ENCODE measurements at regions not wholly inside any gene's neighbourhood (a gene's known extent, or its start where the extent isn't known, plus 50 kb on each side); places are given as distances from the start of the nearest gene placed in this dataset.

DNA sequence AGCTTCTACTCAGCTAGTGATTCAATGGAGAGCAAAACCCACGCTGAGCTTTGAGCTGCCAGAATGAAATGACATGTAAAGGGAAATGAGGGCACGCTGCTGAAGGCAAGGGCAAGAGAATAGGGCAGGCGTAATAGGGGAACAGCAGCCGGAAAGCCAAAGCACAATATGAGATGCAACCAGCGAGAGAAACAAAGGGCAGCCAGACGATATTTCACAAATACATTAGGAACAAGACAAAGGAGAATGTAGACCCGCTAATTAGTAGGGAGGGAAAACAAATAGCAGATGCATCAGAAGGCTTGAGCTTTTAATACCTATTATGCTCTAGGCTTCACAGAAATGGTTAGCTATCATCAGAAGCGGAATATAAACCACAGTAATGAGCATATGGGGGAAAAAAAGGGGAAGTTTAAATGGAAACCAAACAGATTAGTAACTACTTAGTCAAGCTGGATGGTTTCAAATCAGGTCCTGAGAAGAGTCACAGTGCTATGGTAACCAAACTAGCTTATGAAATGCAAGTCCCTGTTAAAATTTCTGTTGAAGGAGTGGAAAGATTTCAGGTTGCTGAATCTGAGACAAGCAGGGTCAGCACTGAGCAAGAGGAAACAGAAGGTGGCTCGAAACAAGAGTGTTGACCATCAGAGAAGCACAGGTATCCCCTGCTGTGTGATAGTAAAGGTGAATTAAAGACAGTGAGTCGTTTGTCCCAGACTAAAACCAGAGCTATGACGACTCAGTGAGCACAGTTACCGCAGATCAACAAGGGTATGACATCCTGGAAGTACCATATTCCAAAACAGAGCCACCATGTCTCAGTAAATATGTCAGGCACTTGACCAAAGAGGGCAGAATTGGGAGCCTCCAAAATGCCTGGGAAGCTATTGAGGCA, 496.9 kb upstream of the CELF2 start:
- H3K4me3 Mint-ChIP-seq (ENCODE audit: low read depth) = no peak overlapping the region
- no peak overlapping the region for H3K27ac Mint-ChIP-seq
- H3K36me3 Mint-ChIP-seq (ENCODE audit: insufficient read depth) = no peaks in the 10 kb centered on the region
- H3K27me3 Mint-ChIP-seq = peaks cover 7% of the 10 kb centered on the region
- no peak for DNase-seq (ENCODE audit: low spot score, unreplicated experiment)
- TF ChIP-seq CTCF (IDR thresholded peaks at IDR 0.05; ENCODE audit: unreplicated experiment) = no peak
- H3K9me3 Mint-ChIP-seq (ENCODE audit: low read depth) = no peaks in the 10 kb centered on the region
- no peaks in the 10 kb centered on the region for H3K4me1 Mint-ChIP-seq (ENCODE audit: low read depth)

- Mint-ChIP-seq H3K9me3 (ENCODE audit: low read depth) (no peaks in the 10 kb centered on the region), H3K4me3 (ENCODE audit: low read depth) (no peak overlapping the region), H3K36me3 (ENCODE audit: insufficient read depth) (no peaks in the 10 kb centered on the region), H3K27me3 (peaks cover 4% of the 10 kb centered on the region), H3K27ac (no peak overlapping the region), H3K4me1 (ENCODE audit: low read depth) (no peaks in the 10 kb centered on the region)
- no peak for TF ChIP-seq CTCF (IDR thresholded peaks at IDR 0.05; ENCODE audit: unreplicated experiment)
- DNase-seq (ENCODE audit: low spot score, unreplicated experiment) = no peak
Measured at GRCh38 chr10:10526846-10527245, 490.8 kb upstream of the CELF2 start.

- Mint-ChIP-seq H3K27ac (no peak overlapping the region), H3K36me3 (ENCODE audit: insufficient read depth) (no peaks in the 10 kb centered on the region), H3K9me3 (ENCODE audit: low read depth) (no peaks in the 10 kb centered on the region), H3K4me1 (ENCODE audit: low read depth) (no peaks in the 10 kb centered on the region), H3K27me3 (peaks cover 4% of the 10 kb centered on the region), H3K4me3 (ENCODE audit: low read depth) (no peak overlapping the region)
- TF ChIP-seq CTCF (IDR thresholded peaks at IDR 0.05; ENCODE audit: unreplicated experiment) = no peak
- no peak for DNase-seq (ENCODE audit: low spot score, unreplicated experiment)
Measured at GRCh38 chr10:10527861-10528562, 489.7 kb upstream of the CELF2 start.

DNA sequence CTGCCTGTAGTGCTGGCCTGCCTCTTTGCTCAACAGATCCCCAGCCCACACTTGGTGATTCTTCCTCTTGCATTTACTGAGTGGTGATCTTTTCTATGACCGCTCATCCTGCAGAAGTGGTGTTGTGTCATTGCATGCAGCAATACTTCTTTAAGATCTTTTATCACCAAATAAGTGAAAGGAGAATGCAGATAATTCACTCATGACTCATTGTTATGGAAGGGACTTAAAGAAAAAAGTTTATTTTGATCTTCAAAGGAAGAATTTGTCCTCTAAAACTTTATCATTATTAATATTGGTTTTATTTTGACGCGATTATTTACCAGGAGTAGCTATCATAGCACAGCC, 489.1 kb upstream of the CELF2 start:
- TF ChIP-seq CTCF (IDR thresholded peaks at IDR 0.05; ENCODE audit: unreplicated experiment) = no peak
- no peak for DNase-seq (ENCODE audit: low spot score, unreplicated experiment)

GRCh38 chr10:10530313-10530712, 487.4 kb upstream of the CELF2 start:
- H3K27ac Mint-ChIP-seq = no peak overlapping the region
- H3K4me3 Mint-ChIP-seq (ENCODE audit: low read depth) = no peak overlapping the region
- H3K27me3 Mint-ChIP-seq = peaks cover 7% of the 10 kb centered on the region
- no peaks in the 10 kb centered on the region for H3K4me1 Mint-ChIP-seq (ENCODE audit: low read depth)
- H3K9me3 Mint-ChIP-seq (ENCODE audit: low read depth) = no peaks in the 10 kb centered on the region
- no peak for TF ChIP-seq CTCF (IDR thresholded peaks at IDR 0.05; ENCODE audit: unreplicated experiment)
- H3K36me3 Mint-ChIP-seq (ENCODE audit: insufficient read depth) = no peaks in the 10 kb centered on the region
- DNase-seq (ENCODE audit: low spot score, unreplicated experiment) = no peak

More for the DNA sequence above, 489.1 kb upstream of the CELF2 start:
- no peak overlapping the region for H3K27ac Mint-ChIP-seq
- no peak overlapping the region for H3K4me3 Mint-ChIP-seq (ENCODE audit: low read depth)
- H3K9me3 Mint-ChIP-seq (ENCODE audit: low read depth) = no peaks in the 10 kb centered on the region
- H3K27me3 Mint-ChIP-seq = peaks cover 4% of the 10 kb centered on the region
- H3K36me3 Mint-ChIP-seq (ENCODE audit: insufficient read depth) = no peaks in the 10 kb centered on the region
- H3K4me1 Mint-ChIP-seq (ENCODE audit: low read depth) = no peaks in the 10 kb centered on the region

Measured in progenitor cell of endocrine pancreas (in vitro differentiated cells).